ENCODE measurements at regions not wholly inside any gene's neighbourhood (a gene's known extent, or its start where the extent isn't known, plus 50 kb on each side); places are given as distances from the start of the nearest gene placed in this dataset.

GRCh38 chr11:15558513-15559181 lies 443.9 kb downstream of the INSC start:
- H3K27ac ChIP-seq = no peak overlapping the region
- no peaks in the 10 kb centered on the region for H3K9me3 ChIP-seq
- TF ChIP-seq POLR2A (IDR thresholded peaks at IDR 0.05) (no peak), CTCF (IDR thresholded peaks at IDR 0.05) (no peak)
- no peak for DNase-seq
- WGBS, 2 donors = 43 to 48% methylated on average over 2 of the region's 2 CpGs
- intact Hi-C loops (cut with DNase I) = no loop called here
- H3K4me1 ChIP-seq = no peaks in the 10 kb centered on the region
- no peaks in the 10 kb centered on the region for H3K27me3 ChIP-seq
- H3K4me3 ChIP-seq (replicated peaks in 1 of 3) = no peak overlapping the region
- no peaks in the 10 kb centered on the region for H3K36me3 ChIP-seq

GRCh38 chr11:15560689-15561467 lies 446.2 kb downstream of the INSC start:
- no peak for DNase-seq
- H3K36me3 ChIP-seq = no peaks in the 10 kb centered on the region
- H3K4me1 ChIP-seq = no peaks in the 10 kb centered on the region
- H3K27me3 ChIP-seq = no peaks in the 10 kb centered on the region
- TF ChIP-seq POLR2A (IDR thresholded peaks at IDR 0.05) (no peak), CTCF (IDR thresholded peaks at IDR 0.05) (no peak)
- no peak overlapping the region for H3K27ac ChIP-seq
- intact Hi-C loops (cut with DNase I) = no loop called here
- 98 to 100% methylated on average over 6 to 20 of the region's 52 CpGs for WGBS, 2 donors
- no peaks in the 10 kb centered on the region for H3K9me3 ChIP-seq
- H3K4me3 ChIP-seq (replicated peaks in 1 of 3) = no peak overlapping the region

- no peak for TF ChIP-seq CTCF (IDR thresholded peaks at IDR 0.05)
- no peak for TF ChIP-seq POLR2A (IDR thresholded peaks at IDR 0.05)
- H3K27ac ChIP-seq = no peak overlapping the region
- intact Hi-C loops (cut with DNase I) = no loop called here
- H3K4me3 ChIP-seq (replicated peaks in 1 of 3) = no peak overlapping the region
- DNase-seq = no peak
- 83 to 93% methylated on average over 4 of the region's 4 CpGs for WGBS, 2 donors
- no peaks in the 10 kb centered on the region for H3K4me1 ChIP-seq
- no peaks in the 10 kb centered on the region for H3K27me3 ChIP-seq
- no peaks in the 10 kb centered on the region for H3K9me3 ChIP-seq
- H3K36me3 ChIP-seq = no peaks in the 10 kb centered on the region
Observed at GRCh38 chr11:15562230-15562629, 447.5 kb downstream of the INSC start.

- TF ChIP-seq CTCF (IDR thresholded peaks at IDR 0.05) (no peak), POLR2A (IDR thresholded peaks at IDR 0.05) (no peak)
- no peak overlapping the region for H3K4me3 ChIP-seq (replicated peaks in 1 of 3)
- no peaks in the 10 kb centered on the region for H3K4me1 ChIP-seq
- WGBS, 2 donors = 43 to 52% methylated on average over 3 of the region's 3 CpGs
- intact Hi-C loops (cut with DNase I) = no loop called here
- no peaks in the 10 kb centered on the region for H3K9me3 ChIP-seq
- H3K36me3 ChIP-seq = no peaks in the 10 kb centered on the region
- H3K27me3 ChIP-seq = no peaks in the 10 kb centered on the region
- no peak for DNase-seq
- no peak overlapping the region for H3K27ac ChIP-seq
Observed at GRCh38 chr11:15563054-15563453, 448.3 kb downstream of the INSC start.

- H3K4me1 ChIP-seq = no peaks in the 10 kb centered on the region
- H3K36me3 ChIP-seq = no peaks in the 10 kb centered on the region
- DNase-seq = no peak
- 73 to 81% methylated on average over 8 of the region's 8 CpGs for WGBS, 2 donors
- H3K27ac ChIP-seq = no peak overlapping the region
- no peaks in the 10 kb centered on the region for H3K27me3 ChIP-seq
- H3K4me3 ChIP-seq (replicated peaks in 1 of 3) = no peak overlapping the region
- TF ChIP-seq POLR2A (IDR thresholded peaks at IDR 0.05) (no peak), CTCF (IDR thresholded peaks at IDR 0.05) (no peak)
- no peaks in the 10 kb centered on the region for H3K9me3 ChIP-seq
- intact Hi-C loops (cut with DNase I) = no loop called here
Observed at GRCh38 chr11:15565880-15566279, 451.2 kb downstream of the INSC start.
